ENCODE measurements at regions not wholly inside any gene's neighbourhood (a gene's known extent, or its start where the extent isn't known, plus 50 kb on each side); places are given as distances from the start of the nearest gene placed in this dataset.
"Not testable (repeated sequence)": the region's sequence is repeated elsewhere in the genome, so short reads cannot be mapped to it uniquely, and the experiment has no call there.

DNA sequence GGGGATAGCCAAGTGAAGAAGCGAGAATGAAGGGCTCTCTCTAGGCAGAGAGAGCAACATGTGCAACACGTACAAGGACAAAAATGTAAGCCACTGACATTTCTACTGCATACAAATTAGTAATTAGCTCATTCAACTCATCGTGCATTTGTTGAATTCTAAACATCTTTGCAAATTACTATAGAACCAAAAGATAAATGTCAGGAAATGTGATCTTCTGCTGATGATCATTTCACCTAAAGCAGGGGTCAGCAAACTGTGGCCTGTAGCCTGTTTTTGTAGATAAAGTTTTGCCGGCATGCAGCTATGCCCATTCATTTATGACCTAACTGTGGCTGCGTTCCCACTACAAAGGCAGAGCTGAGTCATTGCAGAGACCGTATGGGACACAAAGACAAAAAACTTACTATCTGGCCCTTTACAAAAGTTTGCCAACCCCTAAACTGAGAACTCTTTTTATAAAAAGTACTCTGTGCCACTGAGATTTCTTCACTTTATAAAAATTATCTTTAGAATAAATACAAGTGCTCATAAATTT is 87.7 kb upstream of the NBPF12 start:
- TF ChIP-seq, protein P1, sequence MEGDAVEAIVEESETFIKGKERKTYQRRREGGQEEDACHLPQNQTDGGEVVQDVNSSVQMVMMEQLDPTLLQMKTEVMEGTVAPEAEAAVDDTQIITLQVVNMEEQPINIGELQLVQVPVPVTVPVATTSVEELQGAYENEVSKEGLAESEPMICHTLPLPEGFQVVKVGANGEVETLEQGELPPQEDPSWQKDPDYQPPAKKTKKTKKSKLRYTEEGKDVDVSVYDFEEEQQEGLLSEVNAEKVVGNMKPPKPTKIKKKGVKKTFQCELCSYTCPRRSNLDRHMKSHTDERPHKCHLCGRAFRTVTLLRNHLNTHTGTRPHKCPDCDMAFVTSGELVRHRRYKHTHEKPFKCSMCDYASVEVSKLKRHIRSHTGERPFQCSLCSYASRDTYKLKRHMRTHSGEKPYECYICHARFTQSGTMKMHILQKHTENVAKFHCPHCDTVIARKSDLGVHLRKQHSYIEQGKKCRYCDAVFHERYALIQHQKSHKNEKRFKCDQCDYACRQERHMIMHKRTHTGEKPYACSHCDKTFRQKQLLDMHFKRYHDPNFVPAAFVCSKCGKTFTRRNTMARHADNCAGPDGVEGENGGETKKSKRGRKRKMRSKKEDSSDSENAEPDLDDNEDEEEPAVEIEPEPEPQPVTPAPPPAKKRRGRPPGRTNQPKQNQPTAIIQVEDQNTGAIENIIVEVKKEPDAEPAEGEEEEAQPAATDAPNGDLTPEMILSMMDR (IDR thresholded peaks at IDR 0.05): not testable (repeated sequence)
- TF ChIP-seq POLR2A, POLR2AphosphoS5 (IDR thresholded peaks at IDR 0.05): not testable (repeated sequence)
